Mesenchymal stem cell (in vitro differentiated cells and primary cell): ENCODE measurements at regions not wholly inside any gene's neighbourhood (a gene's known extent, or its start where the extent isn't known, plus 50 kb on each side); places are given as distances from the start of the nearest gene placed in this dataset.

Experiments
- DNase-seq: peaks from one replicate; pipeline ENCODE4 v3.0.0-alpha.2; 2013
- H2AFZ ChIP-seq: one replicate; pipeline ENCODE4 v1.6.1; 2013; ENCODE audit warnings: low read depth, mild to moderate bottlenecking, control low read depth, inconsistent platforms, low read length, moderate library complexity
- H2AK5ac ChIP-seq: 2 replicates; pipeline ENCODE4 v1.6.1; 2013; ENCODE audit warnings: low read length, moderate library complexity, mild to moderate bottlenecking, inconsistent platforms; ENCODE audit not compliant: severe bottlenecking
- H2BK120ac ChIP-seq: one replicate; pipeline ENCODE4 v1.6.1; 2013; ENCODE audit warnings: low read depth, mild to moderate bottlenecking, inconsistent platforms, low read length, moderate library complexity
- H2BK12ac ChIP-seq, 2 experiments: one replicate each; pipeline ENCODE4 v1.6.1; 2013; ENCODE audit warnings: inconsistent platforms in 2 of 2, low read length in 2 of 2, mild to moderate bottlenecking in 2 of 2, moderate library complexity in 2 of 2, control low read depth in 1 of 2
- H2BK15ac ChIP-seq: one replicate; pipeline ENCODE4 v1.6.1; 2013; ENCODE audit warnings: mild to moderate bottlenecking, low read depth, inconsistent platforms; ENCODE audit not compliant: poor library complexity, severe bottlenecking
- H2BK5ac ChIP-seq: 2 replicates; pipeline ENCODE4 v1.6.1; 2013; ENCODE audit warnings: low read depth, mild to moderate bottlenecking, low read length, control low read depth, inconsistent platforms; ENCODE audit not compliant: poor library complexity, severe bottlenecking
- H3K14ac ChIP-seq, 2 experiments: one replicate each; pipeline ENCODE4 v1.6.1; 2013; ENCODE audit warnings: inconsistent platforms in 2 of 2, low read length in 2 of 2, control low read depth in 1 of 2, mild to moderate bottlenecking in 1 of 2, moderate library complexity in 1 of 2
- H3K18ac ChIP-seq, 2 experiments: one replicate each; pipeline ENCODE4 v1.6.1; 2013; ENCODE audit warnings: inconsistent platforms in 2 of 2, low read length in 2 of 2, control low read depth in 1 of 2, low read depth in 1 of 2, mild to moderate bottlenecking in 1 of 2
- H3K23ac ChIP-seq, 2 experiments: one replicate each; pipeline ENCODE4 v1.6.1; 2013; ENCODE audit warnings: inconsistent platforms in 2 of 2, low read length in 2 of 2, mild to moderate bottlenecking in 2 of 2, moderate library complexity in 2 of 2, control low read depth in 1 of 2
- H3K27ac ChIP-seq: 2 replicates; pipeline ENCODE4 v1.5.1; 2013; ENCODE audit warnings: mild to moderate bottlenecking, moderate library complexity, low read length, control low read depth, inconsistent platforms; ENCODE audit not compliant: poor library complexity, severe bottlenecking
- H3K27me3 ChIP-seq, 2 experiments: 2 replicates each; pipeline versions ENCODE4 v1.6.1 to v1.7.0; 2013; ENCODE audit warnings: low read length in 2 of 2, mild to moderate bottlenecking in 2 of 2, moderate library complexity in 2 of 2, control low read depth in 1 of 2, inconsistent platforms in 1 of 2; ENCODE audit not compliant: control insufficient read depth in 1 of 2, insufficient read depth in 1 of 2
- H3K36me3 ChIP-seq, 2 experiments: 2 replicates each; pipeline versions ENCODE4 v1.6.1 to v1.7.0; 2013; ENCODE audit warnings: low read length in 2 of 2, control low read depth in 1 of 2, inconsistent platforms in 1 of 2, low read depth in 1 of 2, mild to moderate bottlenecking in 1 of 2; ENCODE audit not compliant: insufficient read depth in 2 of 2, control insufficient read depth in 1 of 2
- H3K4ac ChIP-seq, 2 experiments: one replicate each; pipeline ENCODE4 v1.6.1; 2013; ENCODE audit warnings: inconsistent platforms in 2 of 2, low read length in 2 of 2, mild to moderate bottlenecking in 2 of 2, moderate library complexity in 2 of 2, control low read depth in 1 of 2, low read depth in 1 of 2
- H3K4me1 ChIP-seq: 2 replicates; pipeline ENCODE4 v1.6.1; 2013; ENCODE audit warnings: low read depth, low read length, control low read depth; ENCODE audit not compliant: control insufficient read depth, insufficient read depth
- H3K4me2 ChIP-seq: 2 replicates; pipeline ENCODE4 v1.6.1; 2013; ENCODE audit warnings: low read length, mild to moderate bottlenecking, inconsistent platforms; ENCODE audit not compliant: poor library complexity, severe bottlenecking
- H3K4me3 ChIP-seq, 2 experiments: 2 replicates each; pipeline versions ENCODE4 v1.5.1 to v1.7.0; 2013; ENCODE audit warnings: low read length in 2 of 2, mild to moderate bottlenecking in 2 of 2, control low read depth in 1 of 2, low read depth in 1 of 2; ENCODE audit not compliant: insufficient read depth in 1 of 2
- H3K79me1 ChIP-seq: replicated peaks from 2 replicates; pipeline ENCODE4 v1.6.1; 2013; ENCODE audit warnings: mild to moderate bottlenecking, control low read depth, low read length, inconsistent platforms; ENCODE audit not compliant: poor library complexity, severe bottlenecking
- H3K9ac ChIP-seq: 2 replicates; pipeline ENCODE4 v1.7.0; 2013; ENCODE audit warnings: mild to moderate bottlenecking, low read length, moderate library complexity
- H3K9me3 ChIP-seq: 2 replicates; pipeline ENCODE4 v1.7.0; 2013; ENCODE audit warnings: mild to moderate bottlenecking, low read length; ENCODE audit not compliant: control insufficient read depth
- H4K8ac ChIP-seq: one replicate; pipeline ENCODE4 v1.6.1; 2013; ENCODE audit warnings: inconsistent platforms, mild to moderate bottlenecking, low read length, moderate library complexity
- H4K91ac ChIP-seq: one replicate; pipeline ENCODE4 v1.6.1; 2013; ENCODE audit warnings: mild to moderate bottlenecking, low read length, inconsistent platforms
- WGBS: methylation state at CpG from one replicate; pipeline ENCODE4 v1.1.7; 2013; ENCODE audit warnings: mixed read lengths; 5-methylcytosine and 5-hydroxymethylcytosine counted together

- Histone ChIP-seq H3K27me3 (no peaks in the 10 kb centered on the region), H2AK5ac (no peak overlapping the region), H3K9ac (no peak overlapping the region), H3K27ac (no peak overlapping the region), H2BK15ac (no peak overlapping the region), H3K18ac (no peak overlapping the region), H3K4me1 (peaks cover 4% of the 10 kb centered on the region), H4K91ac (no peak overlapping the region), H2AFZ (no peak overlapping the region), H3K79me1 (no peaks in the 10 kb centered on the region), H2BK5ac (no peak overlapping the region), H3K36me3 (no peaks in the 10 kb centered on the region), H3K14ac (no peak overlapping the region), H3K4me3 (no peak overlapping the region), H3K23ac (no peak overlapping the region), H4K8ac (no peak overlapping the region), H3K4me2 (no peak overlapping the region), H2BK120ac (no peak overlapping the region), H2BK12ac (no peak overlapping the region), H3K9me3 (no peaks in the 10 kb centered on the region), H3K4ac (no peak overlapping the region)
- no peak for DNase-seq
- WGBS = over 99% methylated on average over 5 of the region's 7 CpGs
These were observed 56.2 kb upstream of the WDR26 start for GRCh38 chr1:224490549-224491537.

DNA sequence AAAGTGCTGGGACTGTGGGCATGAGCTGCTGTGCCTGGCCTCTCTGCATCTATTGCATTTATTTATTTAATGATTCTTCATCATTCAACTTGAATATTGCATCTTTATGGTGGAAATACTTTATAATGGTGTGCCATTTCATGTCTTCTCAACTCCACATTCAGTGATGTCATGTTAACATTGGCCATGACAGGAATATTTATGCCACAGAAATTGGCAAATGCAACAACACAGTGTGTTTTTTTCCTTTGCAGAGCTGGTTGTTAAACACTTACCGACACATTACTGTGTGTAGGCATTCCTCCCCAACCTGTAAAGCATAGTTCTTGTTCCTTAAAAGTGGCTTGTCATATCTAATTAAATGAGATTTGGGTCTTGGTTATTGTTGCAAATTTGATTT, 57.4 kb upstream of the WDR26 start:
- H2BK12ac ChIP-seq = no peak overlapping the region
- no peak for DNase-seq
- H4K91ac ChIP-seq = no peak overlapping the region
- H3K27ac ChIP-seq = no peak overlapping the region
- H3K4me1 ChIP-seq = peaks cover 10% of the 10 kb centered on the region
- H3K4me2 ChIP-seq = no peak overlapping the region
- no peaks in the 10 kb centered on the region for H3K36me3 ChIP-seq
- no peak overlapping the region for H2AFZ ChIP-seq
- H3K4ac ChIP-seq = no peak overlapping the region
- H2AK5ac ChIP-seq = no peak overlapping the region
- no peaks in the 10 kb centered on the region for H3K27me3 ChIP-seq
- no CpG with 5 or more reads among the region's 1 CpG for WGBS
- no peak overlapping the region for H3K23ac ChIP-seq
- no peak overlapping the region for H3K18ac ChIP-seq
- H3K9ac ChIP-seq = no peak overlapping the region
- no peak overlapping the region for H2BK15ac ChIP-seq
- H3K79me1 ChIP-seq = no peaks in the 10 kb centered on the region
- no peaks in the 10 kb centered on the region for H3K9me3 ChIP-seq
- no peak overlapping the region for H2BK5ac ChIP-seq
- no peak overlapping the region for H3K14ac ChIP-seq
- no peak overlapping the region for H2BK120ac ChIP-seq
- H3K4me3 ChIP-seq = no peak overlapping the region
- no peak overlapping the region for H4K8ac ChIP-seq

DNA sequence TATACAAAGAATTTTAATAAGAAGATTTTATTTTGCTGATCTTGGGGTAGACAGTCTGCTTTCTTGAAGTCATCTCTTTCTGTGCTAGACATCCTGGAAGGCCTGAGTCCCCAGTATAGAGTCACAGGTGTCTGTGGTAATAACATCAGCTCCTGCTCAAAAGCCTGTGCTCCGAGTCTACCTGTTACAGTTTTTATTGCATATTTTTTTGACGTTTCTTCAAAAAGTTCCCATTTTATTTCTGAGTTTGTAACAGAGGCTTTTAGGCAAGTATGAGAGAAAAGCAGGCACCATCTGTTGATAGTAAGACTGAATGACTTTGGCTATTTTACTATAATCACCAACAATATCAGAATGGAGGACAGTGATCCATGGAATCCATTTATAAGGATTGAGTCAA, 58.0 kb upstream of the WDR26 start:
- H3K18ac ChIP-seq = no peak overlapping the region
- no peaks in the 10 kb centered on the region for H3K36me3 ChIP-seq
- H2BK120ac ChIP-seq = no peak overlapping the region
- no peaks in the 10 kb centered on the region for H3K79me1 ChIP-seq
- no peak overlapping the region for H3K23ac ChIP-seq
- no peak overlapping the region for H2BK15ac ChIP-seq
- no peaks in the 10 kb centered on the region for H3K9me3 ChIP-seq
- H3K9ac ChIP-seq = no peak overlapping the region
- no peak overlapping the region for H4K91ac ChIP-seq
- no peak overlapping the region for H2BK5ac ChIP-seq
- H3K14ac ChIP-seq = no peak overlapping the region
- no peak overlapping the region for H3K4ac ChIP-seq
- H3K4me1 ChIP-seq = peaks cover 11% of the 10 kb centered on the region
- no peak overlapping the region for H3K4me2 ChIP-seq
- H2AK5ac ChIP-seq = no peak overlapping the region
- no peak overlapping the region for H3K27ac ChIP-seq
- H3K4me3 ChIP-seq = no peak overlapping the region
- H4K8ac ChIP-seq = no peak overlapping the region
- H2BK12ac ChIP-seq = no peak overlapping the region
- 100% methylated on average over 1 of the region's 2 CpGs for WGBS
- H3K27me3 ChIP-seq = no peaks in the 10 kb centered on the region
- DNase-seq = no peak
- H2AFZ ChIP-seq = no peak overlapping the region

- no peak overlapping the region for H3K27ac ChIP-seq
- H3K4me2 ChIP-seq = no peak overlapping the region
- H3K9ac ChIP-seq = no peak overlapping the region
- H2BK12ac ChIP-seq = no peak overlapping the region
- no peak overlapping the region for H3K4ac ChIP-seq
- no peaks in the 10 kb centered on the region for H3K9me3 ChIP-seq
- no peak overlapping the region for H2BK5ac ChIP-seq
- H2BK15ac ChIP-seq = no peak overlapping the region
- no peak overlapping the region for H3K23ac ChIP-seq
- H2BK120ac ChIP-seq = no peak overlapping the region
- no peak overlapping the region for H3K4me3 ChIP-seq
- H2AFZ ChIP-seq = no peak overlapping the region
- 43% methylated on average over 4 of the region's 4 CpGs for WGBS
- no peak overlapping the region for H2AK5ac ChIP-seq
- no peak overlapping the region for H3K18ac ChIP-seq
- H3K4me1 ChIP-seq = peaks cover 15% of the 10 kb centered on the region
- no peaks in the 10 kb centered on the region for H3K79me1 ChIP-seq
- no peak overlapping the region for H4K8ac ChIP-seq
- H3K27me3 ChIP-seq = no peaks in the 10 kb centered on the region
- H4K91ac ChIP-seq = no peak overlapping the region
- no peak for DNase-seq
- H3K36me3 ChIP-seq = no peaks in the 10 kb centered on the region
- H3K14ac ChIP-seq = no peak overlapping the region
These were observed 58.7 kb upstream of the WDR26 start for GRCh38 chr1:224493269-224493668.
